ENCODE measurements at regions not wholly inside any gene's neighbourhood (a gene's known extent, or its start where the extent isn't known, plus 50 kb on each side); places are given as distances from the start of the nearest gene placed in this dataset.

DNA sequence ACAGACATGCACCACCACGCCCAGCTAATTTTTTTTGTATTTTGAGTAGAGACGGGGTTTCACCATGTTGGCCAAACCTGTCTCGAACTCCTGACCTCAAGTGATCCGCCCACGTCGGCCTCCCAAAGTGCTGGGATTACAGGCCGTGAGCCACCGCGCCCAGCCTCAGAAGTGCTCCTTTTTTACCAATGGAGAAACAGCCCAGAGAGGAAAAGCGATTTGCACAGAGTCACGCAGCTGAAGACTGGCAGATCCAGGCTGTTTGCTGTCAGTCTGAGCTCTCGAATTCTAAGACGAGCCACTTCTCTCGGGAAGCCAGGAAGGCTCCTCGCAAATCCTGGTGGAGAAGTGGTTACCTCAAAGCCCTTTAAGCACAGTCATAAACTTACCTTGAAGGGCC lies 57.4 kb upstream of the SDK1 start:
- no peak overlapping the region for H3K4me3 ChIP-seq (ENCODE audit: low read depth, low read length)
- DNase-seq (ENCODE audit: low read depth) = no peak

DNA sequence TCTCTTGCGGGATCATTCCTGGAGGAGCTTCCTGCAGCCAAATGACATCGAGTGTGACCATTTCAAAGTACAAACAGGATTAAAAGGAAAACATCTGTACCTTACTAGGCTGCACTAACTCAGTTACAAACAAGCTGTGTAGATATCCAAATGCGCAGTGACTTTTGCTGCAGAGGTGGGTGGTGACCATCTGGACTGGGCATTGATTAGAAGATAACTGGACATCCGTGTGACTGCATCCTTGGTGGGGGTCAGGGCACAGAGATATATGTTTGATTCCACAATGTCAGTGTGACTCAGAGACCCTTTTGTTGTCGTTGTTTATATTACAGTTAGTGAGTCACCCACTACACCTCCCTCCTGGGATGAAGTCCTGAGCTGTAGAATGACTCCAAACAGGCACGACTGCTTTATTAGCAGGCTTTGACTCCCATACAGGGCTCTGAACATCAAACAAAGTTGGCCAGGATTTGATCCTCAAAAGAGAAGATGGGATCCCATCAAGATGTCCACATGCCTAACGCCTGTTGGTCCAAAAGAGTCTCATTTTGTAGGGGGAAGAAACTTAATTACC lies 56.7 kb upstream of the SDK1 start:
- DNase-seq (ENCODE audit: low read depth) = peak; percentile 14
- H3K4me3 ChIP-seq (ENCODE audit: low read depth, low read length) = no peak overlapping the region

DNA sequence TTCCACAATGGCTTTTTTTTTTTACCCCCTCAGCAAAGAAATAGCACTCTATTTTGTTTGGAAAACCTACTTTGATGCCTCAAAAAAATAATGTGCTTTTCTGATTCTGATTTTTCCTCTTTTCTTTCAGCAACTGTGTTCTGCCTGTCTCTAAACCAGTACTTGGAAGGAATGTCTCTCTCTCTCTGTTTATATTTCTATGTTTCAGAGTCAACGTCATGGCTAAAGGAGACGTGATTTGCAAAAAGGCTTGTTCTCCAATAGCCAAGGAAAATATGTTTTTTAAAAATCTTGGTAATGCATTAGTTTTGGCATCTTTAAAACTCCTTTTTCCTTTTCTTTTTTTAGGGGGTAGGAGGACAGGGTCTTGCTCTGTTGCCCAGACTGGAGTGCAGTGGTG lies 56.0 kb upstream of the SDK1 start:
- DNase-seq (ENCODE audit: low read depth) = no peak
- no peak overlapping the region for H3K4me3 ChIP-seq (ENCODE audit: low read depth, low read length)

DNA sequence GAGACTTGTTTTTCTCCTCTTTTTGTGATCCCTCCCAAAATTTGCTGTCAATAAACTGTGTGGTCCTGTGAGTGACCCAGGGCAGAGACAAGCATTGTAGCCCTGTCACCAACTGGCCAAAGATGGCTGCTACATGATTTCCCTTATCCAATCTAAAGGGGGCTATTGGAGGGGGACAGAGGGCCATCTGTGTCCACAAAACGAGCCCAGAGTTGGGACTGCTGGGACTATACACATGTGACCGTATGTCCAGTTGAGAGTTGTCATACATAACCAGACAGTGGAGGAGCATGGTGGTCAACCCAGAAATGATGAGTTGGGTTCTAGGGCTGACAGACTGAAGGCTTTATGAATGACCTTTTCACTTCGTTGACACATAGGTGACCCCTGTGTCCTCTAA lies 55.3 kb upstream of the SDK1 start:
- no peak overlapping the region for H3K4me3 ChIP-seq (ENCODE audit: low read depth, low read length)
- DNase-seq (ENCODE audit: low read depth) = no peak

DNA sequence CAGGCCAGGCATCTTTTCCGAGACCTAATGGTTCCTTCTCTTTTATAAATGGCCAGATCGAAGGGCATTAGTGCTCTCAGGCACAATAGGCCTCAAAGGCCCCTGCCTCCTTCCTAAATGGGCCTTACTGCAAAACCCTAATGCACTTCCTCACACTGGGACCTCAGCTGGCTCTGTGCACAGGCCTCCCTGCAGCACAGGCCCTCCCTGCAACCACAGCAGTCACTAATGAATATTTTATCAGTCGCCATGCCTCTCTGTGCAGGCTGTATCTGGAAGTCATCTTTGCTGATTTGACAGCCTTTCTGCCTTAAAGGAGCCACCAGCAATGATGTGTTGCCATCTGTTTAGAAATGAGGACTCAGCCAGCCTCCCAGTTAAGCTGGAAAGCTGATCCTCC lies 54.9 kb upstream of the SDK1 start:
- DNase-seq (ENCODE audit: low read depth) = no peak
- no peak overlapping the region for H3K4me3 ChIP-seq (ENCODE audit: low read depth, low read length)

DNA sequence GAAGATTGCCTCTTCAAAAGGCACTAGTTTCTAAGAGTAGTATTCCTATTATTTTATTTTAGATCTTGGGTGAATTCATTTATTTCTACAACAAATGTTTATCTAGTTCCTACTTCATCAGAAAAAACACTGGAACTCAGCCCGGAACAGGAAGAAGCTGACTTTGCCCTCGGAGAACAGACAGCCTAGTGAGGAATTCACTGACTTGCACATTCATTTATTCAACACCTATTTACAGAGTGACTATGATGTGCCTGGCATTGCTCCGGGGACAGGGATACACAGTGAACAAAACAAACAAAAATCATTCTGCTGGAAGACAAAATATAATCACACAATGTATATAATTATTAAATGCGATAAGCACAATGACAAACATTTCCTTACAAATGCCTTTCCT lies 54.4 kb upstream of the SDK1 start:
- no peak for DNase-seq (ENCODE audit: low read depth)
- no peak overlapping the region for H3K4me3 ChIP-seq (ENCODE audit: low read depth, low read length)

DNA sequence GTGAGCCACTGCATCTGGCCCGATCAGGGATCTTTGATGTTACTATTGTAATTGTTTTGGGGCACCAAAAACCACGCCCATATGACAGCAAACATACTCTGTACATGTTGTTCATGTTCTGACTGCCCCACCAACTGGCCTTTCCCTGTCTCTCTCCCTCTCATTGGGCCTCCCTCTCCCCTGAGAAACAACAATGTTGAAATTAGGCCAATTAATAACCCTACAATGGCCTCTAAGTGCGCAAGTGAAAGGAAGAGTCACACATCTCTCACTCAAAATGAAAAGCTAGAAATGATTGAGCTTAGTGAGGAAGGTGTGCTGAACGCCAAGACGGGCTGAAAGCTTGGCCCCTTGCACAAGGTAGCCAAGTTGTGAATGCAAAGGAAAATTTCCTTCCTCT lies 50.3 kb upstream of the SDK1 start:
- H3K4me3 ChIP-seq (ENCODE audit: low read depth, low read length) = no peak overlapping the region
- no peak for DNase-seq (ENCODE audit: low read depth)

Data from skeletal muscle cell (primary cell).